Prostate gland (tissue), 2 donors: ENCODE measurements at regions not wholly inside any gene's neighbourhood (a gene's known extent, or its start where the extent isn't known, plus 50 kb on each side); places are given as distances from the start of the nearest gene placed in this dataset.

Experiments
- CTCF ChIP-seq, 4 experiments: fragments of 200-600 bp in 2 of 4; fragments of 450-650 bp in 2 of 4; sonication (generic) in 2 of 4; IDR thresholded peaks; 1 replicate in 3 of 4; 2 replicates in 1 of 4; pipeline ENCODE4 v1.5.1; 2016 to 2019; ENCODE audit warnings: antibody characterized with exemption in 4 of 4, mild to moderate bottlenecking in 2 of 4, moderate library complexity in 2 of 4
- POLR2A ChIP-seq: fragments of 450-650 bp; IDR thresholded peaks from one replicate; pipeline ENCODE4 v1.6.1; 2016; ENCODE audit warnings: antibody characterized with exemption, mild to moderate bottlenecking

GRCh38 chr16:51450909-51451308 is 299.8 kb upstream of the SALL1 start:
- no peak for TF ChIP-seq CTCF (IDR thresholded peaks at IDR 0.05)
- TF ChIP-seq POLR2A = no peak
